Femur (tissue), 1 donor: ENCODE measurements at regions not wholly inside any gene's neighbourhood (a gene's known extent, or its start where the extent isn't known, plus 50 kb on each side); places are given as distances from the start of the nearest gene placed in this dataset.
"Not testable (repeated sequence)": the region's sequence is repeated elsewhere in the genome, so short reads cannot be mapped to it uniquely, and the experiment has no call there.

Experiments used
- DNase-seq: peaks from one replicate; pipeline ENCODE4 v3.0.0-alpha.2; 2017

- DNase-seq, result no peak
Observed at GRCh38 chr12:17348311-17348710, 741.7 kb downstream of the RERGL start.

DNA sequence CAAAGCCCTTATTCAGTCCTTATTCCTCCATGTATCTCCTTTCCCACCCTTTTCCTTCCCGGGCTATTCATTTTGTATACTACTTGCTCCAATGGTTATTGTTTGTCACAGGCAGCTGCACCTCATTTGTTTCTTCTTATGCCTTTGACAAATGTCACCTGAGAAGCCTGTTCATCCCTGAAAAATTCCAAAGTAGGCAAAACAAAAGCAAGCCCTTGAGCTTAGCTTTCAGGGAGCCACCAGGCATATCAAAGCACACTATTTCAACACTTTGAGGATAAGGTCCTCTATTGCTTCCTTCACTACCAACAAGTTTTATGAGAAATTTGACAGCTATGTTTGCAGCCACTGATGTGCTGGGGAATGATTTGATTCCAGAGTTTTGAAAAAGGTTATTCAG, 738.7 kb upstream of the LMO3 start:
- DNase-seq, result no peak

GRCh38 chr12:17342381-17342961, 736.5 kb upstream of the LMO3 start:
- DNase-seq, result no peak

GRCh38 chr12:17335487-17335886, 729.5 kb upstream of the LMO3 start:
- DNase-seq, result no peak

DNA sequence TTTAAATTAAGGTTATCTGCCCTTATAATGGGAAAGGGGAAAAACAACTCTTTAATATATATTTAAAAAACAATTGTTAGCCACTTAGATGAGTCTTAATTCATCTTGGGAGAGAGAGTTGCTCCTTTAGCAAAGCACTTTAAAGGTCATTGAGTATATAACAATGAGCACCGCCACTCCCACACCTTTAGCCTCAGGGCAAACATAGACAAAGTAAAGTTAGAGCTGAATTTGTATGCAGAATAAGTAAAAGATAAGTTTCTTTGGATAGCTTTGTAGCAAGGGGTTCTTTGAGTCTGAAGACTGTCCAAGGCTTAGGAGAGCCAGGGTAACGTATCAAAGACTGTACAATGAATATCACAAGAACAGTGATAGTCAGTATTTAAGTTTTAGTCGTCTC, 728.8 kb upstream of the LMO3 start:
- no peak for DNase-seq

DNA sequence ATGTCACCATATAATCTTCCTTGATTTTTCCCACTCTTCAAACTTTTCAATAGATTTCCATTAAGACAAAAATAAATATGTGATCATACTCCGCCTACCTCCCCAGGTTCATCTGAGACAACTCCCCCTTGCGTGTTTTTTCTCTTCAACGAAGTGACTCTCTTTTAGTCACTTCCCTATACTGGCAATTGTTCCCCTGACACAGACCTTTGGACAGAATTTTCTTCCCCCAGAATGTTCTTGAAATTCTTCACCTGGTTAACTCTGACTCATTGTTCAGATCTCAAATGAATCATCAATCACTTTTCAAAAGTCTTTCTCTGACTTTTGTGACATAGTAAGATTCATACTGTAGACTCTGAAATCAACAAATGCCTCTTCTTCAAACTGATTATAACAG, 727.3 kb upstream of the LMO3 start:
- DNase-seq, result no peak

- no peak for DNase-seq
Observed at GRCh38 chr12:17326649-17327048, 720.7 kb upstream of the LMO3 start.

DNA sequence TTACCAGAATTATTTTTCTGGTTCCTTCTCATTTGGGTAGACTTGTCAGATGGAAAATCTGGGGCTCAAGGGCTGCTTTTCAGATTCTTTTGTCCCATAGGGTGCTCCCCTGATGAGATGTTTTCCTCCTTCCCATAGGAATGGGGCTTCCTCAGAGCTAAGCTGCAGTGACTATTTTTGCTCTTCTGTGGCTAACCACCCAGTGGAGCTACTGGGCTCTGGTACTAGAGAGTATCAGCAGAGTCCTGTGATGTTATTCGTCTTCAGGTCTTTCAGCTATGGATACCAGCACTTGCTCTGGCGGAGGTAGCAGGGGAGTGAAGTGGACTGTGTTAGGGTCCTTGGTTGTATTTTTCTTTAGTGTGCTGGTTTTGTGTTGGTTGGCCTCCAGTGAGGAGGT, 716.1 kb upstream of the LMO3 start:
- no peak for DNase-seq

DNA sequence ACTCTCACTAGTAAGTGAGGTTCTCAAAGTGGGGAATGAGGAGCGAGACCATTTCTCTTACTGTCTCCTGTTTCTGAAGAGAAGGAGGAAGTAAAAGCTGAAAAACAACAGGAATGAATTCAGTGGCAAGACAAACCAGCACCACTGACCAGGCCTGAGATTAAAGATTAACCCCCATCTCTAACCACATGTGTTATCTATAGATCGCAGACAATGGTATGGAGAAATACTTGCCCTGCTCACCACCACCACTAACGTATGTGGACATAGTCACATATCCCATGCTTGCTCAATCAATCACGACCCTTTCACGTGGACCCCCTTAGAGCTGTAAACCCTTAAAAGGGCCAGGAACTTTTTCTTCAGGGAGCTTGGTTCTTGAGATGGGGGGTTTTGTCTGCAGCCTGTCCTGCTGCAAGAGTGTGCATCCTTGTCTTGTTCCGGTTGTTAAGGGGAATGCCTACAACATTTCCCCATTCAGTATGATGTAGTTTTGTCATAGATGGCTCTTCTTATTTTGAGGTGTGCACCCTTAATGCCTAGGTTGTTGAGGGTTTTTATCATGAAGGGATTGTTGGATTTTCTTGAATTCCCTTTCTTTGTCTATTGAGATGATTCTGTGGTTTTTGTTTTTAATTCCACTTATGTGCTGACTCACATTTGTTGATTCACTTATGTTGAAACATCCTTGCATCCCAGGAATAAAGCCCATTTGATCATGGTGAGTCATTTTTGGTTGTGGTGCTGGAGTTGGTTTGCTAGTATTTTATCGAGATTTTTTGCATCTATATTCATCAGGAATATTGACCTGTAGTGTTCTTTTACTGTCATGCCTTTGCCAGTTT, 698.8 kb upstream of the LMO3 start:
- DNase-seq, result no peak

- no peak for DNase-seq
Observed at GRCh38 chr12:17302001-17302400, 696.0 kb upstream of the LMO3 start.

DNA sequence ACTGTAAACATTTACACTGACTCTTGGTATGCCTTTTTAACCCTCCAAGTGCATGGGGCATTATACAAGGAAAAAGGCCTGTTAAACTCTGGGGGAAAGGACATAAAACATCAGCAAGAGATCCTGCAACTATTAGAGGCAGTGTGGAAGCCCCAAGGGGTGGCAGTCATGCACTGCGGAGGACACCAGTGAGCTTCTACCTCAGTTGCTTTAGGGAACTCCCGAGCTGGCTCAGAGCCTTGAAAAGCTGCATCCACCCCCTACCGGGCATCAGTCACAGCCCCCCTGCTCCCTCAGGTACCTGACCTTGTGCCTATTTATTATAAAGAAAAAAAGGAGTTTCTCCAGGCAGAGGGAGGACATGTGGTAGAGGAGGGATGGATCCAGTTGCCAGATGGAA, 695.6 kb upstream of the LMO3 start:
- no peak for DNase-seq

DNA sequence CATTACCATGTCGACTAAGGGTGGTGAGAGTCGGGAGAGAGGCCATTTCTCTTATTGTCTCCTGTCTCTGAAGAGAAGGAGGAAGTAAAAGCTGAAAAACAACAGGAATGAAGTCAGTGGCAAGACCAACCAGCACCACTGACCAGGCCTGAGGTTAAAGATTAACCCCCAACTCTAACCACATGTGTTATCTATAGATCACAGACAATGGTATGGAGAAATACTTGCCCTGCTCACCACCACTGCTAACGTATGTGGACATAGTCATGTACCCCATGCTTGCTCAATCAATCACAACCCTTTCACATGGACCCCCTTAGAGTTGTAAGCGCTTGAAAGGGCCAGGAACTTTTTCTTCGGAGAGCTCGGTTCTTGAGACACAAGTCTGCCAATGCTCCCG, 690.9 kb upstream of the LMO3 start:
- DNase-seq, result no peak

DNA sequence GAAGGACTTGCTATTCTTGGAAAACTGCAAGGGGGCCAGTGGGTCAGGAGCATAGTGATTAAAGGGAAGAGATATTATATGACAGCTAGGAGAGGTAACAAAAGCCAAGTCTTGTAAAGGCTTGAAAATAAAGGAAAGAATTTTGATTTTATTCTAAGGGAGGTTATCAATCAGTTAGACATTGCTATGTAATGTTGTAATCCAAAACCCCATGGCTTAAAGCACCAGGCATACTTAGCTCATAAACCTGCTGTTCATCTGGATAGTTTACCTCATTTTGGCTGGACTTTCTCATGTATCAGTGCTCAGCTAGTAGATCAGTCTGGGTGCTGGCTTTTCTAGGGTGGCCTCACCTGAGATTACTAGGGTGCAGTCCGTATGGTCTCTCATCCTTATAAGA, 680.9 kb upstream of the LMO3 start:
- DNase-seq, result no peak

DNA sequence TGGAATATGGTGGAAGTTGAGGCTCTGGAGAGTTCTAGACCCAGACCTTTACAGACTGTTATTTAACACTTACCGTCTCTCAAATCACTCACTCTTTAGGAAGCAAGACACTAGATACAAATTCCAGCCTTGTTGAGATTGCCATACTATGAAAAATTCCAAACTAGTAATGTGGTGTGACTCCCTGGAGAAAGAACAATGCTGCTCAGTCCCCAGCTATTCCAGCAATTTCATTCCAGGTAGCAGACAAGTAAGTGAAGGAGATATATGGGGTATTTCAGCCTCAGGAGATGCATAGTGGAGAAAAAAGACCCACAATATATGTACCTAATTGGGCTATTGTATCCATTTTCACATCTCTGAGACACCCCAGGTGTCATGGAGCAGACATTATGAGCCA, 678.9 kb upstream of the LMO3 start:
- no peak for DNase-seq

DNA sequence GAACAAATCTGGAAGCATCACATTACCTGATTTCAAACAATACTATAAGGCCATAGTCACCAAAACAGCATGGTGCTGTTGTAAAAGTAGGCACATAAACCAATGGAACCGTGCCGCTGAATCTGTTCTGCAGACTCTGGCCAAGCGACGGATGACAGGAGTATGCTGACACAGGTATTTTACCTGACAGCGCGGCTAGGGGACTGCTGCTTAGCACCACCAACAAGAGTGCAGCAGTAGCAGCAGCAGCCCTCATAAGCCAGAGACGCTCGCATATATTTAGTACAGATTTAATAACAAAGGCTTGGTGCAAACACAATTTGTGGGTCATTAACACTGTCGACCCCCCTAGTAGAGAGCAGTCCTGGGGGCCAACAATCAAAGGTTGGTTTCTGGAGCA, 677.6 kb upstream of the LMO3 start:
- no peak for DNase-seq

GRCh38 chr12:17282169-17282568, 676.2 kb upstream of the LMO3 start:
- not testable (repeated sequence) for DNase-seq

DNA sequence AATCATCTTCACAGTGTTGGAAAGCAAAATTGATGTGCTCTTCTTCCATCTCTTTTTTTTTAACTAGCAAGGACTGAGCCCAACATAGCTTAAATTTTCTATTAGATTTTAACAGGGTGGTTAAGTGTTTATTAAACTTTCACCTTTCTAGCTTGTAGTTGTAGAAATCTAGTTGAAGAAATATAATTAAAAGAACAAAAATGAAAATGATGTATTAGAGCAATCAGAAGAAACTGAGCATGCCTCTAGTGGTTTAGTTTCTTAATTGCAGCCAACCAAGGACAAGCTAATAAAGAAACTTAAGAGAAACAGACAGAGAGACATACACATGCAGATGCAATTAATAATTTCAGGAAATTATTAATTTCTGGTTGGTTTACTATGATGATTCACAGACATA, 673.0 kb upstream of the LMO3 start:
- DNase-seq, result no peak

DNA sequence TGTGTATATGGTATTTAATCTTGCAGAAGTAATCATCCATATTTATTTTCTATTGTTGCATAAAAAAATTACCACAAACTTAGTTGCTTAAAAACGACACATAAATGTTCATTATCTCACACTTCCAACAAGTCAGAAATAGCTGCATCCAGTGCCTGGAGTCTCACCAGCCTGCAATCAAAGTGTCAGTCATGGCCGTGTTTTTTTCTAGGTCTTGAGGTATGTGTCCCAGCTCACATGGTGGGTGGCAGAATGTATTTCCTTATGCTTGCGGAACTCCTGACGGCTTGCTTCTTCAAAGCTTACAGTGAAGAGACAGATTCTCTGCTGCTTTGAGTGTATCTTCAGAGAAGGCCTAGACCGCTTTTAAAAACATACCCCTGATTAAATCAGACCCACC, 670.2 kb upstream of the LMO3 start:
- no peak for DNase-seq

DNA sequence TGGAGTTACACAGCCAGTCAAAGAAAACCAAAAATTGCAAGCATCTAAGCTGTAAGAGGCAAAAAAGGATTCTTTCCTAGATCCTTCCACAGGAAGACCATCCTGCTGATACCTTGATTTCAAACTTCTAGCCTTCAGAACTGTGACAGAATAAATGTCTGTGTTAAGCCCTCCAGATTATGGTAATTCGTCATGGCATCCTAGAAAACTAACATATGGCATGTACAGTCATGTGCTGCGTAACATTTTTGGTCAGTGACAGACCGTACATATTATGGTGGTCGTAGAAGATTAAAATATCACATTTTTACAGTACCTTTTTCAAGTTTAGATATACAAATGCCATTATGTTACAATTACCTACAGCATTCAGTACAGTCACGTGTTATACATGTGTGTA, 660.9 kb upstream of the LMO3 start:
- no peak for DNase-seq

GRCh38 chr12:17264603-17265002, 658.6 kb upstream of the LMO3 start:
- no peak for DNase-seq

GRCh38 chr12:17239874-17240273, 633.9 kb upstream of the LMO3 start:
- DNase-seq, result no peak

- no peak for DNase-seq
Observed at GRCh38 chr12:17235996-17236395, 630.0 kb upstream of the LMO3 start.

GRCh38 chr12:17215759-17216570, 610.0 kb upstream of the LMO3 start:
- DNase-seq, result peak; percentile 25

DNA sequence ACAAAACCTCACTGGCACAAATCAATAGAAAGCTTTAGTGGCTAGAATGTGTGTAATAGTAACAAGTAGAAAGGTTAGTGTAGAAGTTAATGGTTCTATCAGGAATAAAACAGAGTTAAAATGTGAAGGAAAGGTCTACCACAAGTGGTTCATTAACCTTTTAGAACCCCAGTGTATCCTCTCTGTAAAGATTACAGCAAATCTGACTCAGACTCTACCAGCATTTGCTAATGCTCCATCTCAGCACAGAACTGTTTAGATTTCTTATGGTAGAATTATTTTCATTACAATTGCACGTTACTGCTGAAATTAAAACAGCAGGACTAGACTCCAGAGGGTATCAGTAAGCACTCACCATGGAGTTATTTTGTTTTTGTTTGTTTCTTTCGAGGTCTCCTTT, 609.0 kb upstream of the LMO3 start:
- DNase-seq, result no peak
